Mesendoderm (in vitro differentiated cells): ENCODE measurements at regions not wholly inside any gene's neighbourhood (a gene's known extent, or its start where the extent isn't known, plus 50 kb on each side); places are given as distances from the start of the nearest gene placed in this dataset.
A peak's percentile ranks its signal among the peaks of the same experiment; 100 is the strongest.

Experiments used
- DNase-seq: peaks from one replicate; pipeline ENCODE4 v3.0.0; 2013
- H2AK5ac ChIP-seq: 2 replicates; pipeline ENCODE4 v1.6.1; 2013; ENCODE audit warnings: low read length, inconsistent platforms
- H2BK120ac ChIP-seq: 2 replicates; pipeline ENCODE4 v1.6.1; 2013; ENCODE audit warnings: low read depth, mild to moderate bottlenecking, low read length, moderate library complexity, mixed read lengths
- H2BK15ac ChIP-seq: replicated peaks from 2 replicates; pipeline ENCODE4 v1.6.1; 2013; ENCODE audit warnings: low read depth, mild to moderate bottlenecking, moderate library complexity
- H2BK5ac ChIP-seq: 2 replicates; pipeline ENCODE4 v1.6.1; 2013; ENCODE audit warnings: low read length, inconsistent platforms
- H3K18ac ChIP-seq: 2 replicates; pipeline ENCODE4 v1.6.1; 2013; ENCODE audit warnings: mild to moderate bottlenecking, low read length, mixed read lengths
- H3K23ac ChIP-seq: one replicate; pipeline ENCODE4 v1.6.1; 2013; ENCODE audit warnings: low read length
- H3K27ac ChIP-seq: 2 replicates; pipeline ENCODE4 v1.5.1; 2013; ENCODE audit warnings: low read depth, mild to moderate bottlenecking, inconsistent platforms, low read length, moderate library complexity
- H3K27me3 ChIP-seq: 2 replicates; pipeline ENCODE4 v1.6.1; 2013; ENCODE audit warnings: low read length, control low read depth, mild to moderate bottlenecking, inconsistent platforms; ENCODE audit not compliant: insufficient read depth, poor library complexity
- H3K36me3 ChIP-seq: 2 replicates; pipeline ENCODE4 v1.6.1; 2013; ENCODE audit warnings: low read length, inconsistent platforms; ENCODE audit not compliant: control insufficient read depth, insufficient read depth
- H3K4ac ChIP-seq: one replicate; pipeline ENCODE4 v1.6.1; 2013; ENCODE audit warnings: low read depth, mild to moderate bottlenecking, low read length, moderate library complexity
- H3K4me1 ChIP-seq: 2 replicates; pipeline ENCODE4 v1.6.1; 2013; ENCODE audit warnings: low read depth, low read length, inconsistent platforms; ENCODE audit not compliant: control insufficient read depth
- H3K4me2 ChIP-seq: 2 replicates; pipeline ENCODE4 v1.6.1; 2013; ENCODE audit warnings: low read length
- H3K4me3 ChIP-seq: 2 replicates; pipeline ENCODE4 v1.5.1; 2013; ENCODE audit warnings: mild to moderate bottlenecking, low read length
- H3K56ac ChIP-seq: one replicate; pipeline ENCODE4 v1.6.1; 2013; ENCODE audit warnings: low read length
- H3K79me1 ChIP-seq: 2 replicates; pipeline ENCODE4 v1.6.1; 2013; ENCODE audit warnings: low read length, inconsistent platforms
- H3K79me2 ChIP-seq: 2 replicates; pipeline ENCODE4 v1.6.1; 2013; ENCODE audit warnings: mild to moderate bottlenecking, low read length; ENCODE audit not compliant: control insufficient read depth, insufficient read depth
- H3K9ac ChIP-seq: 2 replicates; pipeline ENCODE4 v1.6.1; 2013; ENCODE audit warnings: low read length, inconsistent platforms
- H4K5ac ChIP-seq: one replicate; pipeline ENCODE4 v1.6.1; 2013; ENCODE audit warnings: low read length
- H4K8ac ChIP-seq: one replicate; pipeline ENCODE4 v1.6.1; 2013; ENCODE audit warnings: low read depth, mild to moderate bottlenecking, control low read depth, low read length, moderate library complexity
- WGBS: extraction: QIAGEN DNeasy Blood & Tissue Kit; methylation state at CpG from one replicate; pipeline ENCODE4 v1.1.7; 2013; ENCODE audit warnings: low lambda C conversion rate, missing lambda C conversion rate; ENCODE audit not compliant: insufficient coverage; ENCODE audit errors: extremely low coverage; 5-methylcytosine and 5-hydroxymethylcytosine counted together

GRCh38 chrX:143571521-143571920, 54.2 kb upstream of the SPANXN3 start:
- Histone ChIP-seq H3K4ac (no peak overlapping the region), H3K4me3 (no peak overlapping the region), H3K79me2 (no peaks in the 10 kb centered on the region), H4K5ac (no peak overlapping the region), H4K8ac (no peak overlapping the region), H3K9ac (no peak overlapping the region), H3K27ac (no peak overlapping the region), H3K27me3 (no peaks in the 10 kb centered on the region), H3K79me1 (no peaks in the 10 kb centered on the region), H2BK15ac (no peak overlapping the region), H2BK120ac (no peak overlapping the region), H2BK5ac (no peak overlapping the region), H3K23ac (no peak overlapping the region), H3K36me3 (no peaks in the 10 kb centered on the region), H3K4me2 (no peak overlapping the region), H3K18ac (no peak overlapping the region), H3K56ac (no peak overlapping the region), H2AK5ac (no peak overlapping the region), H3K4me1 (no peaks in the 10 kb centered on the region)
- no CpG with 5 or more reads among the region's 5 CpGs for WGBS
- peak; percentile 32 for DNase-seq

GRCh38 chrX:143570782-143571181, 53.5 kb upstream of the SPANXN3 start:
- WGBS, result no CpG with 5 or more reads among the region's 2 CpGs
- H3K36me3 ChIP-seq, result no peaks in the 10 kb centered on the region

GRCh38 chrX:143568467-143568866, 51.2 kb upstream of the SPANXN3 start:
- Histone ChIP-seq H4K8ac (no peak overlapping the region), H3K56ac (no peak overlapping the region), H3K27ac (no peak overlapping the region), H3K36me3 (no peaks in the 10 kb centered on the region), H3K23ac (no peak overlapping the region), H2AK5ac (no peak overlapping the region), H3K4me2 (no peak overlapping the region), H4K5ac (no peak overlapping the region), H3K4ac (no peak overlapping the region), H2BK5ac (no peak overlapping the region), H3K9ac (no peak overlapping the region), H3K79me2 (no peaks in the 10 kb centered on the region), H3K27me3 (no peaks in the 10 kb centered on the region), H3K4me1 (no peaks in the 10 kb centered on the region), H3K4me3 (no peak overlapping the region), H2BK15ac (no peak overlapping the region), H3K79me1 (no peaks in the 10 kb centered on the region), H2BK120ac (no peak overlapping the region), H3K18ac (no peak overlapping the region)
- DNase-seq, result no peak
- WGBS, result no CpG with 5 or more reads among the region's 2 CpGs

More at GRCh38 chrX:143570782-143571181, 53.5 kb upstream of the SPANXN3 start:
- Histone ChIP-seq H3K79me1 (no peaks in the 10 kb centered on the region), H2AK5ac (no peak overlapping the region), H3K56ac (no peak overlapping the region), H3K79me2 (no peaks in the 10 kb centered on the region), H3K4me1 (no peaks in the 10 kb centered on the region), H3K27me3 (no peaks in the 10 kb centered on the region), H2BK15ac (no peak overlapping the region), H3K23ac (no peak overlapping the region), H3K4me3 (no peak overlapping the region), H2BK120ac (no peak overlapping the region), H4K5ac (no peak overlapping the region), H4K8ac (no peak overlapping the region), H3K18ac (no peak overlapping the region), H3K4ac (no peak overlapping the region), H3K4me2 (no peak overlapping the region), H2BK5ac (no peak overlapping the region), H3K9ac (no peak overlapping the region), H3K27ac (no peak overlapping the region)
- no peak for DNase-seq
